ENCODE measurements at regions not wholly inside any gene's neighbourhood (a gene's known extent, or its start where the extent isn't known, plus 50 kb on each side); places are given as distances from the start of the nearest gene placed in this dataset.

GRCh38 chr4:26151615-26152014 is 169.2 kb upstream of the RBPJ start:
- Histone ChIP-seq H4K20me1 (ENCODE audit: insufficient read depth) (no peaks in the 10 kb centered on the region), H2AFZ (ENCODE audit: low read depth) (no peak overlapping the region), H3K79me2 (ENCODE audit: insufficient read depth, low read depth) (no peaks in the 10 kb centered on the region), H3K9ac (no peak overlapping the region), H3K27me3 (ENCODE audit: insufficient read depth, low read depth) (no peaks in the 10 kb centered on the region), H3K27ac (no peak overlapping the region), H3K36me3 (ENCODE audit: insufficient read depth) (no peaks in the 10 kb centered on the region), H3K4me1 (ENCODE audit: low read depth, poor library complexity, severe bottlenecking) (no peaks in the 10 kb centered on the region), H3K4me3 (IDR thresholded peaks at IDR 0.05; ENCODE audit: insufficient read depth, low read depth, low read length) (no peak overlapping the region), H3K4me2 (no peak overlapping the region)
- no peak for TF ChIP-seq CTCF (conservative IDR thresholded peaks at IDR 0.05; ENCODE audit: low read depth, low read length)

- no peak overlapping the region for H3K9ac ChIP-seq
- H3K4me1 ChIP-seq (ENCODE audit: low read depth, poor library complexity, severe bottlenecking): no peaks in the 10 kb centered on the region
- H2AFZ ChIP-seq (ENCODE audit: low read depth): no peak overlapping the region
- TF ChIP-seq CTCF (conservative IDR thresholded peaks at IDR 0.05; ENCODE audit: low read depth, low read length): no peak
- no peaks in the 10 kb centered on the region for H3K27me3 ChIP-seq (ENCODE audit: insufficient read depth, low read depth)
- H4K20me1 ChIP-seq (ENCODE audit: insufficient read depth): no peaks in the 10 kb centered on the region
- no peaks in the 10 kb centered on the region for H3K36me3 ChIP-seq (ENCODE audit: insufficient read depth)
- no peaks in the 10 kb centered on the region for H3K79me2 ChIP-seq (ENCODE audit: insufficient read depth, low read depth)
- no peak overlapping the region for H3K4me2 ChIP-seq
- H3K27ac ChIP-seq: no peak overlapping the region
- no peak overlapping the region for H3K4me3 ChIP-seq (IDR thresholded peaks at IDR 0.05; ENCODE audit: insufficient read depth, low read depth, low read length)
Measured at GRCh38 chr4:26152056-26152455, 168.8 kb upstream of the RBPJ start.

GRCh38 chr4:26157541-26157940 is 163.3 kb upstream of the RBPJ start:
- Histone ChIP-seq H3K4me1 (ENCODE audit: low read depth, poor library complexity, severe bottlenecking) (no peaks in the 10 kb centered on the region), H3K4me2 (no peak overlapping the region), H2AFZ (ENCODE audit: low read depth) (no peak overlapping the region), H3K9ac (no peak overlapping the region), H3K79me2 (ENCODE audit: insufficient read depth, low read depth) (no peaks in the 10 kb centered on the region), H3K27ac (no peak overlapping the region), H3K4me3 (IDR thresholded peaks at IDR 0.05; ENCODE audit: insufficient read depth, low read depth, low read length) (no peak overlapping the region), H3K36me3 (ENCODE audit: insufficient read depth) (no peaks in the 10 kb centered on the region), H4K20me1 (ENCODE audit: insufficient read depth) (no peaks in the 10 kb centered on the region), H3K27me3 (ENCODE audit: insufficient read depth, low read depth) (no peaks in the 10 kb centered on the region)
- no peak for TF ChIP-seq CTCF (conservative IDR thresholded peaks at IDR 0.05; ENCODE audit: low read depth, low read length)

- H3K4me2 ChIP-seq: no peak overlapping the region
- H3K9ac ChIP-seq: no peak overlapping the region
- H3K27me3 ChIP-seq (ENCODE audit: insufficient read depth, low read depth): no peaks in the 10 kb centered on the region
- H3K4me3 ChIP-seq (IDR thresholded peaks at IDR 0.05; ENCODE audit: insufficient read depth, low read depth, low read length): no peak overlapping the region
- H3K4me1 ChIP-seq (ENCODE audit: low read depth, poor library complexity, severe bottlenecking): no peaks in the 10 kb centered on the region
- H4K20me1 ChIP-seq (ENCODE audit: insufficient read depth): no peaks in the 10 kb centered on the region
- no peak for TF ChIP-seq CTCF (conservative IDR thresholded peaks at IDR 0.05; ENCODE audit: low read depth, low read length)
- H2AFZ ChIP-seq (ENCODE audit: low read depth): no peak overlapping the region
- no peaks in the 10 kb centered on the region for H3K79me2 ChIP-seq (ENCODE audit: insufficient read depth, low read depth)
- no peak overlapping the region for H3K27ac ChIP-seq
- no peaks in the 10 kb centered on the region for H3K36me3 ChIP-seq (ENCODE audit: insufficient read depth)
Measured at GRCh38 chr4:26160591-26160990, 160.2 kb upstream of the RBPJ start.

Measured in KMS-11 (cell line).